Peyer's patch (tissue), 4 donors: ENCODE measurements at regions not wholly inside any gene's neighbourhood (a gene's known extent, or its start where the extent isn't known, plus 50 kb on each side); places are given as distances from the start of the nearest gene placed in this dataset.
"Not testable (repeated sequence)": the region's sequence is repeated elsewhere in the genome, so short reads cannot be mapped to it uniquely, and the experiment has no call there.

Source experiments
- DNase-seq, 3 donors: peaks; one replicate each; pipeline ENCODE4 v3.0.0-alpha.2; 2017 to 2019
- H3K27ac ChIP-seq, 4 donors: fragments of 200-600 bp; sonication (generic); one replicate each; pipeline ENCODE4 v1.5.1; 2016 to 2019
- H3K27me3 ChIP-seq, 2 donors: fragments of 200-600 bp; sonication (generic); one replicate each; pipeline ENCODE4 v1.5.1; 2019
- H3K36me3 ChIP-seq, 3 donors: fragments of 200-600 bp; sonication (generic); one replicate each; pipeline ENCODE4 v1.5.1; 2016 to 2019
- H3K4me1 ChIP-seq, 4 donors: fragments of 200-600 bp; sonication (generic); one replicate each; pipeline ENCODE4 v1.5.1; 2016 to 2019
- H3K4me3 ChIP-seq, 4 donors: fragments of 200-600 bp; sonication (generic); 1 replicate in 3 of 4; 2 replicates in 1 of 4; pipeline ENCODE4 v1.5.1; 2016 to 2019; ENCODE audit warnings: mild to moderate bottlenecking in 1 of 4
- H3K9me3 ChIP-seq, 4 donors: fragments of 200-600 bp; sonication (generic); one replicate each; pipeline ENCODE4 v1.5.1; 2016 to 2019; ENCODE audit warnings: mild to moderate bottlenecking in 1 of 4
- CTCF ChIP-seq, 6 experiments: fragments of 450-650 bp in 4 of 6; fragments of 200-600 bp in 2 of 6; sonication (generic) in 1 of 6; IDR thresholded peaks; one replicate each; pipeline ENCODE4 v1.5.1; 2017 to 2019; ENCODE audit warnings: antibody characterized with exemption in 6 of 6, mild to moderate bottlenecking in 3 of 6, moderate library complexity in 1 of 6
- POLR2A ChIP-seq, 2 donors: fragments of 450-650 bp; IDR thresholded peaks; one replicate each; pipeline ENCODE4 v1.5.1; 2017; ENCODE audit warnings: antibody characterized with exemption in 2 of 2, mild to moderate bottlenecking in 2 of 2, moderate library complexity in 2 of 2

- H3K27me3 ChIP-seq = no peaks in the 10 kb centered on the region
- no peak overlapping the region for H3K4me3 ChIP-seq
- no peaks in the 10 kb centered on the region for H3K36me3 ChIP-seq
- H3K4me1 ChIP-seq = no peaks in the 10 kb centered on the region
- H3K9me3 ChIP-seq = no peaks in the 10 kb centered on the region
- TF ChIP-seq POLR2A (IDR thresholded peaks at IDR 0.05) (no peak), CTCF (IDR thresholded peaks at IDR 0.05) (no peak)
- no peak overlapping the region for H3K27ac ChIP-seq
- no peak for DNase-seq
Measured at GRCh38 chr20:40010483-40010882, 678.6 kb downstream of the MAFB start.

- DNase-seq = no peak
- Histone ChIP-seq H3K27me3 (no peaks in the 10 kb centered on the region), H3K9me3 (no peaks in the 10 kb centered on the region), H3K36me3 (no peaks in the 10 kb centered on the region), H3K4me1 (no peaks in the 10 kb centered on the region), H3K4me3 (no peak overlapping the region), H3K27ac (no peak overlapping the region)
- no peak for TF ChIP-seq CTCF (IDR thresholded peaks at IDR 0.05)
- no peak for TF ChIP-seq POLR2A (IDR thresholded peaks at IDR 0.05)
Measured at GRCh38 chr20:40009542-40009941, 679.5 kb downstream of the MAFB start.

GRCh38 chr20:40008177-40008576 lies 680.9 kb downstream of the MAFB start:
- Histone ChIP-seq H3K4me3 (no peak overlapping the region), H3K27ac (no peak overlapping the region), H3K9me3 (no peaks in the 10 kb centered on the region), H3K27me3 (no peaks in the 10 kb centered on the region), H3K4me1 (no peaks in the 10 kb centered on the region), H3K36me3 (no peaks in the 10 kb centered on the region)
- TF ChIP-seq CTCF (IDR thresholded peaks at IDR 0.05) = no peak
- TF ChIP-seq POLR2A (IDR thresholded peaks at IDR 0.05) = no peak
- no peak for DNase-seq

- TF ChIP-seq POLR2A (IDR thresholded peaks at IDR 0.05) (no peak), CTCF (IDR thresholded peaks at IDR 0.05) (no peak)
Measured at GRCh38 chr20:40006168-40006860, 682.7 kb downstream of the MAFB start.

GRCh38 chr20:40004092-40004491 lies 684.9 kb downstream of the MAFB start:
- H3K27me3 ChIP-seq, H3K36me3 ChIP-seq, H3K9me3 ChIP-seq, H3K27ac ChIP-seq, H3K4me3 ChIP-seq, H3K4me1 ChIP-seq, DNase-seq: not testable (repeated sequence)

More at GRCh38 chr20:40006168-40006860, 682.7 kb downstream of the MAFB start:
- no peak for DNase-seq
- no peaks in the 10 kb centered on the region for H3K27me3 ChIP-seq
- no peaks in the 10 kb centered on the region for H3K9me3 ChIP-seq
- no peaks in the 10 kb centered on the region for H3K36me3 ChIP-seq
- no peaks in the 10 kb centered on the region for H3K4me1 ChIP-seq
- no peak overlapping the region for H3K27ac ChIP-seq
- no peak overlapping the region for H3K4me3 ChIP-seq

- DNase-seq = no peak
- H3K27me3 ChIP-seq = no peaks in the 10 kb centered on the region
- TF ChIP-seq POLR2A (IDR thresholded peaks at IDR 0.05) = no peak
- no peaks in the 10 kb centered on the region for H3K4me1 ChIP-seq
- H3K4me3 ChIP-seq = no peak overlapping the region
- H3K27ac ChIP-seq = no peak overlapping the region
- H3K9me3 ChIP-seq = no peaks in the 10 kb centered on the region
- H3K36me3 ChIP-seq = no peaks in the 10 kb centered on the region
Measured at GRCh38 chr20:39993742-39994141, 695.3 kb downstream of the MAFB start.

- no peak overlapping the region for H3K27ac ChIP-seq
- H3K4me1 ChIP-seq = peaks cover 0 to 1% (median 0%) of the 10 kb centered on the region in 4 donors
- DNase-seq = no peak
- TF ChIP-seq POLR2A (IDR thresholded peaks at IDR 0.05) (no peak), CTCF (IDR thresholded peaks at IDR 0.05) (no peak)
- no peaks in the 10 kb centered on the region for H3K36me3 ChIP-seq
- no peak overlapping the region for H3K4me3 ChIP-seq
- no peaks in the 10 kb centered on the region for H3K9me3 ChIP-seq
- no peaks in the 10 kb centered on the region for H3K27me3 ChIP-seq
Measured at GRCh38 chr20:39990692-39991091, 698.3 kb downstream of the MAFB start.
